Activated naive CD4-positive, alpha-beta T cell treated with anti-CD3 and anti-CD28 coated beads for 36 hours (primary cell): ENCODE measurements at regions not wholly inside any gene's neighbourhood (a gene's known extent, or its start where the extent isn't known, plus 50 kb on each side); places are given as distances from the start of the nearest gene placed in this dataset.
A peak's percentile ranks its signal among the peaks of the same experiment; 100 is the strongest.

Experiments used
- CTCF ChIA-PET: fragments of 350-600 bp; sonication (Branson Sonifier 250); formaldehyde crosslinking; loops from one replicate; lab custom pipeline; 2021; ENCODE audit warnings: antibody characterized with exemption; lab: Charles Lee
- DNase-seq: peaks from one replicate; pipeline ENCODE4 v3.0.0-alpha.2; 2020
- H3K27ac Mint-ChIP-seq: one replicate; pipeline ENCODE4 v1.8.0; 2021; ENCODE audit warnings: mild to moderate bottlenecking, mixed read lengths
- H3K27me3 Mint-ChIP-seq: one replicate; pipeline ENCODE4 v1.8.0; 2021; ENCODE audit warnings: low read depth, mixed read lengths
- H3K36me3 Mint-ChIP-seq: one replicate; pipeline ENCODE4 v1.8.0; 2021; ENCODE audit warnings: low read depth, mixed read lengths
- H3K4me1 Mint-ChIP-seq: one replicate; pipeline ENCODE4 v1.8.0; 2021; ENCODE audit warnings: low read depth, mixed read lengths
- H3K4me3 Mint-ChIP-seq: one replicate; pipeline ENCODE4 v1.8.0; 2021; ENCODE audit warnings: mild to moderate bottlenecking, moderate library complexity, mixed read lengths
- H3K9me3 Mint-ChIP-seq: one replicate; pipeline ENCODE4 v1.8.0; 2021; ENCODE audit warnings: mixed read lengths
- intact Hi-C: fragments of 100-400 bp; cut with micrococcal nuclease; formaldehyde crosslinking; loops from one replicate; pipeline ENCODE4 v1.15.1; 2023

- H3K27ac Mint-ChIP-seq = no peak overlapping the region
Measured at GRCh38 chr6:72500669-72501068, 121.2 kb upstream of the KCNQ5 start.

GRCh38 chr6:72504406-72504805, 117.5 kb upstream of the KCNQ5 start:
- no peaks in the 10 kb centered on the region for H3K9me3 Mint-ChIP-seq
- intact Hi-C loops = no loop called here
- H3K27ac Mint-ChIP-seq = no peak overlapping the region
- H3K27me3 Mint-ChIP-seq = peaks cover 7% of the 10 kb centered on the region
- CTCF ChIA-PET = no interaction called here
- no peak for DNase-seq
- H3K4me1 Mint-ChIP-seq = no peaks in the 10 kb centered on the region
- H3K4me3 Mint-ChIP-seq = no peak overlapping the region
- no peaks in the 10 kb centered on the region for H3K36me3 Mint-ChIP-seq

More at GRCh38 chr6:72500669-72501068, 121.2 kb upstream of the KCNQ5 start:
- intact Hi-C loops = no loop called here
- Mint-ChIP-seq H3K36me3 (no peaks in the 10 kb centered on the region), H3K4me1 (no peaks in the 10 kb centered on the region), H3K27me3 (peaks cover 14% of the 10 kb centered on the region), H3K4me3 (no peak overlapping the region), H3K9me3 (no peaks in the 10 kb centered on the region)
- CTCF ChIA-PET = interaction anchor here (0.9 kb wide), 1 partner anchor 80 kb away, joined by 3 read pairs; no protein-coding TSS in a partner anchor
- no peak for DNase-seq

GRCh38 chr6:72505446-72505845, 116.4 kb upstream of the KCNQ5 start:
- CTCF ChIA-PET = interaction anchor here (1.2 kb wide), 1 partner anchor 821 kb away, joined by 3 read pairs; no protein-coding TSS in a partner anchor
- no peaks in the 10 kb centered on the region for H3K4me1 Mint-ChIP-seq
- no peak for DNase-seq

GRCh38 chr6:72519871-72520270, 102.0 kb upstream of the KCNQ5 start:
- intact Hi-C loops = loop anchor here (5.0 kb wide), 1 partner anchor 662 kb away; no protein-coding TSS in a partner anchor
- H3K9me3 Mint-ChIP-seq = no peaks in the 10 kb centered on the region
- no peak overlapping the region for H3K27ac Mint-ChIP-seq
- H3K4me1 Mint-ChIP-seq = peaks cover 3% of the 10 kb centered on the region
- H3K27me3 Mint-ChIP-seq = peaks cover 4% of the 10 kb centered on the region
- no peak for DNase-seq
- CTCF ChIA-PET = interaction anchor here (0.6 kb wide), 1 partner anchor 260 kb away, joined by 4 read pairs; no protein-coding TSS in a partner anchor
- no peaks in the 10 kb centered on the region for H3K36me3 Mint-ChIP-seq
- no peak overlapping the region for H3K4me3 Mint-ChIP-seq

More at GRCh38 chr6:72505446-72505845, 116.4 kb upstream of the KCNQ5 start:
- no peaks in the 10 kb centered on the region for H3K36me3 Mint-ChIP-seq
- intact Hi-C loops = no loop called here
- H3K4me3 Mint-ChIP-seq = no peak overlapping the region
- peaks cover 9% of the 10 kb centered on the region for H3K27me3 Mint-ChIP-seq
- no peak overlapping the region for H3K27ac Mint-ChIP-seq
- H3K9me3 Mint-ChIP-seq = no peaks in the 10 kb centered on the region

GRCh38 chr6:72521684-72522083, 100.2 kb upstream of the KCNQ5 start:
- DNase-seq = no peak
- no peaks in the 10 kb centered on the region for H3K36me3 Mint-ChIP-seq
- H3K4me1 Mint-ChIP-seq = peaks cover 3% of the 10 kb centered on the region
- intact Hi-C loops = loop anchor here (2.0 to 5.0 kb wide), 2 partner anchors 609 to 661 kb away; no protein-coding TSS in a partner anchor
- H3K27me3 Mint-ChIP-seq = no peaks in the 10 kb centered on the region
- no peak overlapping the region for H3K4me3 Mint-ChIP-seq
- CTCF ChIA-PET = no interaction called here
- H3K9me3 Mint-ChIP-seq = no peaks in the 10 kb centered on the region
- no peak overlapping the region for H3K27ac Mint-ChIP-seq

GRCh38 chr6:72522735-72523141, 99.1 kb upstream of the KCNQ5 start:
- H3K36me3 Mint-ChIP-seq = no peaks in the 10 kb centered on the region
- H3K9me3 Mint-ChIP-seq = no peaks in the 10 kb centered on the region
- H3K27ac Mint-ChIP-seq = no peak overlapping the region
- DNase-seq = peak; percentile 42
- H3K4me1 Mint-ChIP-seq = peaks cover 3% of the 10 kb centered on the region
- no peaks in the 10 kb centered on the region for H3K27me3 Mint-ChIP-seq
- intact Hi-C loops = loop anchor here (2.0 to 5.0 kb wide), 2 partner anchors 608 to 660 kb away; no protein-coding TSS in a partner anchor
- CTCF ChIA-PET = interaction anchor here (0.6 to 2.0 kb wide), 5 partner anchors 58 to 658 kb away, joined by 3 to 5 read pairs (median 4); no protein-coding TSS in a partner anchor
- no peak overlapping the region for H3K4me3 Mint-ChIP-seq

GRCh38 chr6:72524011-72524645, 97.7 kb upstream of the KCNQ5 start:
- intact Hi-C loops = loop anchor here (5.0 kb wide), 1 partner anchor 658 kb away; no protein-coding TSS in a partner anchor
- peak; percentile 9 for DNase-seq

GRCh38 chr6:72525821-72526510, 95.9 kb upstream of the KCNQ5 start:
- intact Hi-C loops = no loop called here
- CTCF ChIA-PET = no interaction called here
- Mint-ChIP-seq H3K9me3 (no peaks in the 10 kb centered on the region), H3K27ac (no peak overlapping the region), H3K4me1 (peaks cover 3% of the 10 kb centered on the region), H3K4me3 (no peak overlapping the region), H3K36me3 (no peaks in the 10 kb centered on the region), H3K27me3 (no peaks in the 10 kb centered on the region)
- DNase-seq = no peak

More at GRCh38 chr6:72524011-72524645, 97.7 kb upstream of the KCNQ5 start:
- no peak overlapping the region for H3K27ac Mint-ChIP-seq
- H3K4me1 Mint-ChIP-seq = peaks cover 3% of the 10 kb centered on the region
- H3K9me3 Mint-ChIP-seq = no peaks in the 10 kb centered on the region
- no peaks in the 10 kb centered on the region for H3K36me3 Mint-ChIP-seq
- CTCF ChIA-PET = interaction anchor here (0.6 to 2.0 kb wide), 5 partner anchors 57 to 656 kb away, joined by 3 to 5 read pairs (median 4); no protein-coding TSS in a partner anchor
- no peak overlapping the region for H3K4me3 Mint-ChIP-seq
- no peaks in the 10 kb centered on the region for H3K27me3 Mint-ChIP-seq

- Mint-ChIP-seq H3K9me3 (no peaks in the 10 kb centered on the region), H3K27me3 (no peaks in the 10 kb centered on the region), H3K4me3 (no peak overlapping the region), H3K4me1 (no peaks in the 10 kb centered on the region), H3K27ac (no peak overlapping the region), H3K36me3 (no peaks in the 10 kb centered on the region)
- intact Hi-C loops = no loop called here
- CTCF ChIA-PET = no interaction called here
- no peak for DNase-seq
Measured at GRCh38 chr6:72530152-72530551, 91.7 kb upstream of the KCNQ5 start.

GRCh38 chr6:72530750-72531149, 91.1 kb upstream of the KCNQ5 start:
- Mint-ChIP-seq H3K4me1 (no peaks in the 10 kb centered on the region), H3K27ac (no peak overlapping the region), H3K4me3 (no peak overlapping the region), H3K27me3 (no peaks in the 10 kb centered on the region), H3K9me3 (no peaks in the 10 kb centered on the region), H3K36me3 (no peaks in the 10 kb centered on the region)
- CTCF ChIA-PET = no interaction called here
- DNase-seq = no peak
- intact Hi-C loops = loop anchor here (1.0 kb wide), 1 partner anchor 600 kb away; no protein-coding TSS in a partner anchor

GRCh38 chr6:72533606-72534005, 88.3 kb upstream of the KCNQ5 start:
- CTCF ChIA-PET = interaction anchor here (1.0 kb wide), 1 partner anchor 123 kb away, joined by 5 read pairs; no protein-coding TSS in a partner anchor
- no peak for DNase-seq
- H3K27me3 Mint-ChIP-seq = no peaks in the 10 kb centered on the region
- H3K4me1 Mint-ChIP-seq = no peaks in the 10 kb centered on the region
- no peak overlapping the region for H3K27ac Mint-ChIP-seq
- no peaks in the 10 kb centered on the region for H3K36me3 Mint-ChIP-seq
- H3K4me3 Mint-ChIP-seq = no peak overlapping the region
- intact Hi-C loops = no loop called here
- no peaks in the 10 kb centered on the region for H3K9me3 Mint-ChIP-seq

GRCh38 chr6:72534236-72534635, 87.6 kb upstream of the KCNQ5 start:
- Mint-ChIP-seq H3K36me3 (no peaks in the 10 kb centered on the region), H3K4me3 (no peak overlapping the region), H3K4me1 (no peaks in the 10 kb centered on the region), H3K9me3 (peaks cover under 1% of the 10 kb centered on the region), H3K27me3 (no peaks in the 10 kb centered on the region), H3K27ac (no peak overlapping the region)
- CTCF ChIA-PET = no interaction called here
- intact Hi-C loops = no loop called here
- no peak for DNase-seq
